ENCODE measurements at regions not wholly inside any gene's neighbourhood (a gene's known extent, or its start where the extent isn't known, plus 50 kb on each side); places are given as distances from the start of the nearest gene placed in this dataset.

- H3K36me3 ChIP-seq = no peaks in the 10 kb centered on the region
- H3K4me1 ChIP-seq = peaks cover 14% of the 10 kb centered on the region
- H3K9me3 ChIP-seq (replicated peaks) = peaks cover 5% of the 10 kb centered on the region
- no peak for TF ChIP-seq CTCF (IDR thresholded peaks at IDR 0.05; ENCODE audit: borderline replicate concordance)
- intact Hi-C loops (cut with micrococcal nuclease) = no loop called here
- no peaks in the 10 kb centered on the region for H3K27me3 ChIP-seq (ENCODE audit: low read depth)
- DNase-seq = no peak
- no peak overlapping the region for H3K4me3 ChIP-seq
- H3K27ac ChIP-seq (replicated peaks) = no peak overlapping the region
Measured at GRCh38 chr9:88659126-88659525, 124.1 kb downstream of the NXNL2 start.

- H3K36me3 ChIP-seq = no peaks in the 10 kb centered on the region
- H3K9me3 ChIP-seq (replicated peaks) = peaks cover 5% of the 10 kb centered on the region
- peaks cover 14% of the 10 kb centered on the region for H3K4me1 ChIP-seq
- H3K27ac ChIP-seq (replicated peaks) = no peak overlapping the region
- intact Hi-C loops (cut with micrococcal nuclease) = no loop called here
- DNase-seq = no peak
- no peak overlapping the region for H3K4me3 ChIP-seq
- TF ChIP-seq CTCF (IDR thresholded peaks at IDR 0.05; ENCODE audit: borderline replicate concordance) = peak; percentile 30
- H3K27me3 ChIP-seq (ENCODE audit: low read depth) = no peaks in the 10 kb centered on the region
Measured at GRCh38 chr9:88660611-88661010, 125.6 kb downstream of the NXNL2 start.

GRCh38 chr9:88661759-88662158, 126.8 kb downstream of the NXNL2 start:
- H3K4me3 ChIP-seq = no peak overlapping the region
- H3K36me3 ChIP-seq = no peaks in the 10 kb centered on the region
- no peak for DNase-seq
- peaks cover 5% of the 10 kb centered on the region for H3K9me3 ChIP-seq (replicated peaks)
- intact Hi-C loops (cut with micrococcal nuclease) = no loop called here
- H3K27ac ChIP-seq (replicated peaks) = no peak overlapping the region
- H3K27me3 ChIP-seq (ENCODE audit: low read depth) = no peaks in the 10 kb centered on the region
- peaks cover 14% of the 10 kb centered on the region for H3K4me1 ChIP-seq
- no peak for TF ChIP-seq CTCF (IDR thresholded peaks at IDR 0.05; ENCODE audit: borderline replicate concordance)

GRCh38 chr9:88663771-88664419, 128.9 kb downstream of the NXNL2 start:
- intact Hi-C loops (cut with micrococcal nuclease) = no loop called here
- peaks cover 1% of the 10 kb centered on the region for H3K4me1 ChIP-seq
- no peak overlapping the region for H3K27ac ChIP-seq (replicated peaks)
- H3K36me3 ChIP-seq = no peaks in the 10 kb centered on the region
- TF ChIP-seq CTCF (IDR thresholded peaks at IDR 0.05; ENCODE audit: borderline replicate concordance) = no peak
- H3K27me3 ChIP-seq (ENCODE audit: low read depth) = no peaks in the 10 kb centered on the region
- DNase-seq = no peak
- H3K9me3 ChIP-seq (replicated peaks) = peaks cover 6% of the 10 kb centered on the region
- no peak overlapping the region for H3K4me3 ChIP-seq

GRCh38 chr9:88664773-88665172, 129.8 kb downstream of the NXNL2 start:
- H3K36me3 ChIP-seq = no peaks in the 10 kb centered on the region
- H3K27me3 ChIP-seq (ENCODE audit: low read depth) = no peaks in the 10 kb centered on the region
- H3K27ac ChIP-seq (replicated peaks) = no peak overlapping the region
- no peak for TF ChIP-seq CTCF (IDR thresholded peaks at IDR 0.05; ENCODE audit: borderline replicate concordance)
- no peak overlapping the region for H3K4me3 ChIP-seq
- DNase-seq = no peak
- H3K9me3 ChIP-seq (replicated peaks) = peaks cover 15% of the 10 kb centered on the region
- H3K4me1 ChIP-seq = no peaks in the 10 kb centered on the region
- intact Hi-C loops (cut with micrococcal nuclease) = no loop called here
